CMK (cell line): ENCODE measurements at regions not wholly inside any gene's neighbourhood (a gene's known extent, or its start where the extent isn't known, plus 50 kb on each side); places are given as distances from the start of the nearest gene placed in this dataset.

Source experiments
- DNase-seq: peaks from one replicate; pipeline ENCODE4 v3.0.0-alpha.2; 2010; ENCODE audit warnings: low read depth

DNA sequence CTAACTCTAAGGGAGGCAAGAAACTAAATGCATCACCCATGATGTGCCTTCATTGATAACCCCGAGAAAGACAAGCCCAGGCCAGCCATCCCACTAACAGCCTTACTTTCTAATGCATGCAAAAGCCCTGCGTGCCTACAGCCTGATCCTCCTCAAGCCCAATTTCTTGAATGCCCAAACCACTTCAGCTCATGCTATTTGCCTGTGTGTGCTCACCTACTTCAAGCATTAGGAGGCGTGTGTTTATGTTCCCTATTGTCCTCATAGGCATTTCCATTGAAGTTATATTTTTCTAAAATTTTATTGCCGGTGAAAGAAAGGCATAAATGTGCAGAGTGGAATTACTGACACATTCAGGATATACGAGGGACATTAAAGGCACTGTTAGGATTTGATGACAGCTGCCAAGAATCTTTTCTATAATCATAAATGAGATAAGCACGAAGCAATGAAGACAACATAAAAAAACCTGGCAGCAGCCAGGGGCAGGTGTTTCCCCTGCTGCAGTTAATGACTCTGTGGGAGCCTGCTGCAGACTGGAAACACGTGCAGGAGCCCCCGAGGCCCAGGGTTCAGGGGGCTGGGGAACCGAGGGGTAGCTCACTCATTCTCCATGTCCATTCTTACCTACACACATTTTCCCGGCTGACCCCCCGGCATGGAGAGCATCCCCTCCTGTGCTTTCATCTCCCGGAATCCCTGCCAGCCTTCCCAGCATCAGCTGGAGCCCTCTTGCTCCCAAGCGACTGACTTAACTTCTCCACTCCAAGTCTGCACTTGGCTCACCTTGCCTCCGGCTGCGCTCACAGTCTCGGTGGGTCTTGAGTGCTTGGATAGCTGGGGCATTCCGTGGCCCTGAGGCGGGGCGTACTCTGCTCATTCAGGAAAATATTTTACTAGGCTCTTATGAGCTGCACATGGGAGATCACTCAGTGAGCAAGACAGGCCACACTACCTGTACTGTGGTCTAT lies 292.3 kb upstream of the SIX2 start:
- DNase-seq, result no peak

DNA sequence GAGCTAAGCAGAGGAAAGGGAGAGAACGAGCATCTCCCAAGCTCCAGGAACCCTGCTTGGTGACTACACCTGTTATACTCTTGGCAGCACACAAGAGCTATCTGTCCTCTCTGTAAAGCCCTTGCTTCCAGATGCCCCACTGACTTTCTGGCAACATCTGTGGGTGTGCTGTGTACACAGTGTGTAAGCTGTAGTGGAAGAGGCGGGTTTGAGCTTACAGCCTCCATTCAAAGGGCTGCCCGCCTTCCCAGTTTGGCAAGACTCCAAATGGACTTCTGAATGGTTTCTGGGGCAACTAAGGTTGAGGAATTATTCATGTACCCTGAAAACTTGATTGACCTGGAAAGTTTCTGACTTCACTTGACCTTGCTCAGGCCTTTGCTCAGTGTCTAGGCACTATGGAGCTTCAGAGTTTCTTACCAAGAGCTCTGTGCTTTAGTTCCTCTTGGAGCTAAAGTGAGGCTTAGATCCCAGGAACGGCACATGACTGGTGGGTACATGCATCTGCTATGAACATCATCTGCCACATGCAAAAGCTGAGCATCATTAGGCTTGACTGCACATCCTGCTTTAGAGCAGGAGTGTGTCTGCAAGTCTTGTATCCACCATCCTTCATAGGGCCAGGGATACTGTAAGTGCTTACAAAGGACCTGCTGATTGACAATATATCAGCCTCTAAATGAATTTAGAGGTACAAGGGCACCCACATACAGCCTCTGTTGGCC lies 290.9 kb upstream of the SIX2 start:
- no peak for DNase-seq

DNA sequence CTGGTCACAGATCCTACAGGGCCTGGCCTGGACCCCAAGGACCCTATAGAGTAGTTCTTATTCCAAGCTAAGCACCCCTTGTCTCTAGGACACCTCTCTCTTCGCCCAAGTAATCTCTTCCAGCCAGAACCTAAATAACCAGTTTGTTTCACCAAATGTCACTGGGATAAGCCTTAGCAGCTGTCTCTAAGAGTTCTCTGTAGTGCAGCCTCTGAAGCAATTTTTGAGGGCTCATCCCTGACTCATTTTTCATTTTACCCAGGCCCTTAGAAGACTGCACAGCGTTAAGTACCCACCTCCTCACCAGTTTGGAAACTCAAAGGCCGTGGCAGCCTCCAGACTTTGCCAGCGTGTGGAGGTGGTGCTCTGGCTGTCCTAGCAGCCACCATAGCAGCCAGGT lies 290.1 kb upstream of the SIX2 start:
- DNase-seq, result no peak

DNA sequence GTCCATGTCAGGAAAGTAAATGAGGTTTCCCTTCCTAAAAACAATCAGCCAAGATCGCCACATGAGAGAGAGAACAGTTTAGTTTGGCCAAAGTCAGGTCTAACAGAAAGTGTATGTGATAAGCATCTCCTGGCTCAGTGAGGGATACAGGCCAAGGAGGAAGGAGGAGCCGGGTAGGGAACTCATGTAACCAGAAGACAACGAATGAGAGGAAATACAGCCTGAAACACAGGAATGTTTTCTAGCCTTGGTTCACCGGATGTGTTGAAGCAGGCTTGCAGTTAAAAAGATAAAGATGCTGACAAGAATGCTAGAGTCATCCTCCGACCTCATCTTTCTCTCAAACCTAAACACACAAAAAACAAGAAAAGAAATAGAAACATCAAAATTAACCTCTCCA lies 283.9 kb upstream of the SIX2 start:
- DNase-seq, result peak; percentile 46

DNA sequence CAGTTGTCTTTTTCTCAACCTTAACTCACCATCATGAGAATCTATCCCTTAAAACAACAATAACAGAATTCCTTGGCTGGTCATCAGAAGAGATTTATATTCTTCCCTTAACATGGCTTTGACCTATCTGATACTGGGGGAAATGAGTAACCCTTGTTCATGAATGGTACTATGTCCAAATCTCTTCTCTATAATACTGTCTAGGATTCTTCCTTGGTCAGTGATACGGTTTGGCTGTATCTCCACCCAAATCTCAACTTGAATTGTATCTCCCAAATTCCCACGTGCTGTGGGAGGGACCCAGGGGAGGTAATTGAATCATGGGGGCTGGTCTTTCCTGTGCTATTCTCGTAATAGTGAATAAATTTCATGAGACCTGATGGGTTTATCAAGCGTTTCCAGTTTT lies 282.0 kb upstream of the SIX2 start:
- no peak for DNase-seq

DNA sequence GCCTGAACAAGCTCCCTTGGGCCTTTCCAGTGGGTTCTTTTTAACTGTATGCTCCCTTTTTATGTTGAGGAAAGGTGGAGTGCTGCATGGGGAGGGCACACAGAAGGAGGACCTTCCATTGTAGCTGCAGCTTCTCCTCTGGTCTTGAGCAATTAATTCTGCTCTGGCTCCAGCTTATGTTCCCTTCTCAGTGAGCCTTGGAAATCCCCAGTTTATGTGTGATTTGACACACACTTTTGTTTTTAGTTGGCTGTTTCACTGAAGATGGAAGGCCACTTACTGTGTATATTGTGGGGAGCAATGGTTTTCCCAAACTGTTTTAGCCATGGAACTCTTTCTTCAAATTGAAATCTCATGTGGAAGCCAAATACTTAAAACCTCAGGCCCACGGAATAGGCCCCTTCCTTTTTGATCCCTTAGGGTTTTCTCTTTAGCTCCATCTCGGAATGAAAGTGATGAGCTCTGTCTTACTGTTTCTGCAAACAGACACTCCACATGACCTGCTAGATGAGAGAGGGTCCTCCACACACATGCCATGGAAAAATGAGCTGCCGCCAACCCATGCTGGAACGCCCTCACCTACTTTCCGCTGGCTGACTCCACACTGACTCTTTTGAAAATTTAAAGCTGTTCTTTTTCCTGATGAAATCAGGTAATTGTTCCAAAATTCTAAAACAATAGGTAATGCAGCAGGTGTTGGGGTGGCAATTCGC lies 280.9 kb upstream of the SIX2 start:
- DNase-seq, result no peak

DNA sequence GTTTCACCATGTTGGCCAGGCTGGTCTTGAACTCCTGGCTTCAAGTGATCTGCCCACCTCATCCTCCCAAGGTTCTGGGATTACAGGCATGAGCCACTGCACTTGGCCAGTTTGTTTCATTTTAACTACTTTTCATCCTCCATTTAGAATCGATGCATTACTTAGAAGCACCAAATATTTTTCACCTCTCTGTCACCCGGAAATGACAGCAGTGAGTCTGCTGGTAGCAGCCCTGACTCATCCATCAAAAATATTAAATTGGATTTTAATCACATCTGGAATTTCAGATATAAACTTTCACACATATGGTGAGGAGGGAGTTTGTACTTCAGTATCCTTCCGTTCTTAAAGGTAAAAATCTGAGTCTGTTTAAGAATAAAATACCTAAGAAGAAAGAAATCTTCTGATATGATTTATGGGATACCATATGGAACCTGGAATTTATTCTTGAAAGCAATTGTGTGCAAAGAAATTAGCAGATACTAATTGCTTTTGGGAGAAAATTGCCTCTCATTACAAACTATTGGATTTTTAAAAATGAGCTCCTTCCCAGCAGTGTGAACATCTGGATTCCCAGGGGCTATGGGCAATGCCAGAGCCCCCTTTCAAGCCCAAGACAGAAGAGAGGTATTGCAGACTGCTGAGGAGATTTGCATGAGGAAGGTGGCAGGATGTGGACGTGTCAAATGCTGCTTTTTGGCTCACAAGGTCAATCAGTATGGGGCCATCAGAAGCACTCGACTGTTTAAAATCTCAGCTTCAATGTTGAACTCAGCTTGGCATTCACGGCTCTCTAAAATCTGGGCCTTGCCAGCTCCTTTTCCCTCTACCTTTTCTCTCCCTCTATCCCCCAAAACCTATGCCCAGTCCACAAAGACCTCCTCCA lies 279.5 kb upstream of the SIX2 start:
- no peak for DNase-seq

DNA sequence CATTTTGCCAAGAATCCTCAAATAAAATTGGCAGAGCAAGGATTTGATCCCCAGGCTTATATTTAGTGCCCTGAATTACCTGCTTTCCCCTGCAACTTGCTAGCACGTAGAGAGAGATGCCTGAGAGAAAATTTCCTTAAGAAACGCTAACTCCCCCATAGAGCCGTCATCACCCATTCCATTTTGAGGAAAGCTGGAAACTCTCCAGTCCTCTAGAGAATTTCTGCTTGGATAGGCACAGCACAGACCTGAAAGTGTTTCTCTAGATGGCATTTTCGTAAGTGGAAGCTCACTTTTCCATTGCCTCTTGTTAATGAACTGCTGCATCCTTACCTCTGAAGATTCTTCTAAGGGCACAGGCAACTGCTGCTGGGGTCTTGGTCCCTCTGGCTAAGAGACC lies 277.8 kb upstream of the SIX2 start:
- no peak for DNase-seq

DNA sequence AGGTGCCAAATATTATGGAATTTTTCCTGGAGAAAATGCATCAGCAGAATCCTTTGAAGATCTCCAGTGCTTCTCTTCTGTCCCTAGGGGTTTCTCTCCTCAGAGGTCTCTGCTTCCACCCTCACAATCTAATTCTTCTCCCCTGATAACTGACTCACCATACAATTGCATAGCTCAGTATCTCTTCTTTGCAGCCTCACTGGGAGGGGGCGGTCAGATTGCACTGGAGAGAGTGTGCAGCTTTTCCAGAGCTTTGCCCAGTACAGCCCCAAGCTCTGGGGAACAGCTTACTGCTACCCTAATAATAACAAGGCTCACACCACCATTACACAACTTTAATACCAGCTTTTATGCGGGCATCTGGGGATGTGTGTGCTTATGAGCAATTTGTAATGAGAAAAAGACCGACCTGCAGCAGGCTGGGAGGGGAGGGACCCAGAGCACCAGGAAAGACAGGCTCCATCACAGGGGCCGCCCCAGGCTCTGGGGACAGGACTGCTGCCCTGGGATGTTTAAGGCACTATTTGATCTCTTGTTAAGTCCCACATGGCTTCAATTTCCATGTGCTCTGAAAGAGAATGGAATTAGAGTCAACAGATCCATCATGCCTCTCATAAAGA lies 276.6 kb upstream of the SIX2 start:
- DNase-seq, result no peak

DNA sequence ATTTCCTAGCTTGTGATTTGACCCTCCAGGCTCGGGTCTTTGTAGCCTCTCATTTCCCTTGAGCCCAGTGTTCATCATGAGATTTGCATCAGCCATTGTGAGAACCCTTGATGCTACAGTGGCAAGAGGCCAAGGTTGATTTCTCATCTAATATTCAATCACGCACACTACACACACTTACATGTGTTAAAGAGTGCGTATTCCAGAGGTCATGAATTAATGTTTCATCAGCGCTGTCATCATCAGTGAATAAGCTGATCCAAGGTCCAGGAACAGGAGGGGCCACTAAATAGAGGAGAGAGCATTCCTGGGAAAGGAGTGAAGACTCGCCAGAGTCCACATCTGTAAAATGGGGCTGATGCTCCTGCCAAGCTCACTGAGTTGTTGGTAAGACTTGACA lies 276.1 kb upstream of the SIX2 start:
- no peak for DNase-seq

DNA sequence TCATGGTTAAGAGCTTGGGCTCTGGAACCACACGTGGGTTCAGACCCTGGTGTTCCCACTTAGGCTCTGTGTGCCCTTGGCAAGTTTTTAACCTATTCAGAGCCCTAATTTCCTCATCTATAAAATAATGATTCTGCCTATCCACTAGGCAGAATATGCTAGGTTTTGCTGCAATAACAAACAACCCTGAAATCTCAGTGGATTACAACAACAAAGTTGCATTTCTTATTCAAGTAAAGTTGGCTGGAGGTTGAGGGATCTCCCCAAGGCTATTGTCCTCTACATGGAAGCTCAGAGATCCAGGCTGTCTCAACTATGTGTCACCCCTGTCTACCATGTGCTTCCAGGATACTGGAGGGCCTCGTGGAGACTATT lies 275.4 kb upstream of the SIX2 start:
- DNase-seq, result no peak

DNA sequence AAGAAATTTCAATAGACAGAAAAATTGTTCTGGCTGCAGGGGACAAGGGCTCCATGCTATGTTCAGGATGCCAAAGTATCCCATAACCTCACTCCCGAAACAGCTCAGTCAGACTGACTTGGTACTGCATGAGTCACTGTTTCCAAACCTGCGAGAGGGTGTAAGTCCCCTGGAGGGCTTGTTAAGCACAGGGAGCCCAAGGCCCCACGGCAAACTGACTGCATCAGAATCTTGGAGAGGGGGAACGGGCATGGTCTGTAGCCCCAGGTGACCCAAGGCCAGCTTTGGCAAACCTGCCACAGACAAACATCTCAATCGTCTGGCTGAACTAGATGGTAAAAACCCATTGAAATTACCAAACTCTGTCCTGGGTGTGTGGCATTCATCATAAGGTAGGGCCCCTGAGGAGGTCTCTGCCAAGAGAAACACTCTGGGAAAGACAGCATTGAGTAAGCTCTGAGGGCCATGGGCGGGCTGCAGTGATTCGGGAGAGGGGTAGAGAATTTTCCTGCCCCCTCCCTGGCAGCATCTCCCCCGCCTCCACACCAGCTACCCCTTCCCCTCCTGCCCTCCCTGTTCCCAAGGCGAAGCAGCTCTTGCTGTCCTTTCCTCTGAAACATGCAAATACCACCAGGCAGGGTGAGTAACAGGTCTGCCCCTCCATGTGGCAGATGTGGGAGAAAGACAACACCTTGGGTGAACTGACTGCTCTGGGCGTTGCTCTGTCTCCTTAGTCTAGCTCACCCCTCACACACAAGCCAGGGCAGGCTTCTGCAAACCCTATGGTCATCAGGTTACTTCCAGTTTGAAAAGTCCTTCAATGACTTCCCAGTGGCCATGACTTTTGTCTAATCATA lies 274.7 kb upstream of the SIX2 start:
- DNase-seq, result no peak

DNA sequence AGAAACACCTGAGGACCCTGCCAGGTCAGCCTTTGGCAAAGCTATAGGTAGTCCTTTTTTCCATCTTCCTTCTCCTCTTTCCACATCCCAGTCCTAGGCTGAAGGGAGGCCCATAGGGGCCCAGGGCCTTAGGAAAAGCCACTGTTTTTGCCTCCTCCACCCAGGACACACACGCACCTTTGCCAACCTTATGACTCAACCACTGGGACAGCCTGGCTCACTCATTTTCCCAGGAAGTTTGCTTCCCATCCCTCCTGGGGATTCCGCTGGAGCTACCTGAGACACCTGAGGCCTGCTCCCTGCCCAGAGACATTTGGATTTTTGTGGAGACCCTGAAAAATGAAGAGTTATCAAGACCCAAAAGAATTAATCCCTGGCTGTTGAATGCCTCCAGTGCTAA lies 273.4 kb upstream of the SIX2 start:
- no peak for DNase-seq

DNA sequence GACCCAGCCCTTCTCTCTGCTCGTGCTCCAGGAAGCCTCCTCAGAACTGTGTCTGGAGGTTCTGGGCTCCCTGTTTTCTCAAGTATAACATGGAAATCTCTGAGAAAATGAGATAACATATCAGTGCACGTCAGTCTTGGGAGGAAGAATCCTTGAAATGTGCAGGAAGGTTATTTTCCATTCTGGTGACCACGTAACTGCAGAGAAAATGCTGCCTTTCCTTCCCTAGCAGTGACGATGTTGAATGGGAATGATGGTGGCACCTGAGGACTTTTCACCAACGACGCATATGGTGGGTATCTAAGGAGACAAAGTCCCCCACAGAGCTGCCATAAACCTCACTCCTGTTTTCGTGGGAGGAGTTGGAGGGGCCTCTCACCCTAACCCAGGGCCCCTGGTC lies 272.1 kb upstream of the SIX2 start:
- DNase-seq, result no peak

DNA sequence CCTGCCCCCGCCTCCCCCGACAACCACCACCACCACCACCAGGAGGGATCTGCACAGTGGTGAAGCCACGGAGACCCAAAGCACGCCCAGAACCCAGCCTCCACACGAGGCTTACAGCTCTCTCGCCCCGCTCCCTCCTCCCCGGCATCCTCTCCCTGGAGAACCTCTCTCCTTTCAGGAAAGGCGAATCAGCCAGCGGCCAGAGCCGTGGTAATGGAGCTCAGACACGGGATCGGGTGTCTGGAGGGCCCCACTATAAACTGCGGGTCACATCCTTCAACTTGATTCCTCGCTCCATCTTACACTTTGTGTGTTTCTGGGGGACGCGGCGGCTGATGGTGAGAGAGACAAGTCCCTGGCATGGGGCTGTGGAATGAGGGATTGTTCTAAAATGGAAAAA lies 271.5 kb upstream of the SIX2 start:
- no peak for DNase-seq

DNA sequence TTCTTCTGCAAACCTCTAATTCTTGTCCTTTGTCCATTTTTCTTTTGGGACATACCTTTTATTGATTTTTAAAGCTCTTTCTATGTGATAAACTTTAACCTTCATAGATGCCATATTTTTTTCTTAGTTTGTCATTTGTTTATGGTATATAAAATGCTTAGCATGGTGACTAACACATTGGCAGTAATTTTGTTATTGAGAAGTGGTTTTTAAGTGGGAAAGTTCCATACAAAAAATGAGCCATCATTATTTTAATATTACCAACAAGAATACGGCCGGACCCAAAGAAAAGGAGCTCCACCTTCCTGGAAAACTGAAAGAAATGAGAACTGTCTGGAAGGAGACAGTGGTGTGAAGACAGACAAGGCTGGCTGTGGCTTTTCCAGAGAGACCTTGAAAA lies 270.1 kb upstream of the SIX2 start:
- no peak for DNase-seq

DNA sequence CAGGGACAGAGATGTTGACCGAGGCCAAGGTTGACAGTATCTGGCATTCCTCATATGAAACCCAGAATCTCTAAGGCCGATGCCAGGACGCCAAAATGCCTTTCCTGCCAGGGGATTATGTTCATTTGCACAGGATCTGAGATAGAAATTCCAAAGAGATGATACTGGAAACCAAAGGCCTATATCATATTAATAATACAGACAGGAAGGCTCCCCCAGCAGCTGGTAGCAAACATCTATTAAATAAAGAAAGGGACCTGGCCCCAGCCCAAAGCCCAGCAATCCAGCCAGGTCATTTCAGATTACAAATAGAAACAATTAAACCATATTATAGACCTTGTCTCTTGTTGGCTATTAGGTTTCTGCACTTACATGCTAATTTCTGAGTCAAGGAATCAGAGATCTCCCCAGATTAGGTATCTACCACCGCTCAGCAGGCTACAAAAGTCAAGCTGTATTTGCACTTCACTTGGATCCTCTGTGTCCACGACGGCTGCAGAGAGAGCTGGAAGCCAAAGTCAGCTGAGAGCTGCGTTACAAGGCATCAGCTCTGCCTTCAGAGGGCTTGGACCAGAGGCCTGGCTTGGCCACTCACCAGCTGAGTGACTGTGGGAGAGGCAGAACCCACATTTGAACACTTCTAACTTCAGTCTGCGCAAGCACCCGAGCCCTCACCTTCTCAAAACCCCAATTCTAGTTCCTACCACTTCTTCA lies 269.3 kb upstream of the SIX2 start:
- DNase-seq, result no peak

DNA sequence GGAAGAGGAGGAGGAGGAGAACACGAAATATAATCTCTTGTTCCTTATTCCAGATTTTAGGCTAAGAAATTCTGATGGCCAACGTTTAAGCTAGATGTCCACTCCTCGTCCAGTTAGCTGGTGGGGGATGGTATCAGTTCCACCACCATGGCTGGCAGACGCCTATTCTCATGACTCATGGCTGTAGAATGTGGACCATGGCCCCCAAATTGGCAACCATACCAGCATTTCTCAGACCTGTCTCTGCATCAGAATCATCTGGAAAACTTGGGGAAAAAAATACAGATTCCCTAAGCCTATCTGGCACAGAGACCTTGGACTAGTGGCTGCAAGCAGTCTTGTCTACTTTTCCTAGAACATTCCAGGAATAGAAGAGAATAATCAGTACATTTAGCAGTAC lies 267.7 kb upstream of the SIX2 start:
- no peak for DNase-seq

DNA sequence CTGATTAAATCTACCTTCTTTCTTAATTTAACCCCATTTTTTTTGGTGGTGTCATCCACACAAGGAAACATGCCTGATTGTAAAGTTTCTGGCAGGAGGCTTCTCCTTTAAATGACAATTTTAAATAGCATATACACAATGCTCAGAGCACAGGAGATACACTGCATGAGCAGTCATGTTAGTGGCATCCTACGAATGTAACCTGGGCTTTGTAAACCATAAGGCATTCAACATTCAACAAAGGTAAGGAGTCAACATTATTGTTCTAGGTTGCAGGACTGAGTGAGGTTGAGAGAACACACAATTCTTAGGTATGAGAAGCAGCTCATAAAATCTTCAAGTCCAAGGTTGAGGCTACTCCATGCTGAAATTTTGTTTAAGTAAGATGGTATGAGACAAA lies 266.6 kb upstream of the SIX2 start:
- DNase-seq, result no peak
